Heart left ventricle (tissue), 13 donors: ENCODE measurements at regions not wholly inside any gene's neighbourhood (a gene's known extent, or its start where the extent isn't known, plus 50 kb on each side); places are given as distances from the start of the nearest gene placed in this dataset.

Experiments
- CTCF ChIP-seq, 12 donors: fragments of 200-600 bp; sonication (generic) in 4 of 12; IDR thresholded peaks; one replicate each; pipeline versions ENCODE4 v1.5.0 to v1.8.0; 2018 to 2022; ENCODE audit warnings: antibody characterized with exemption in 12 of 12, mild to moderate bottlenecking in 5 of 12
- POLR2A ChIP-seq, 2 donors: fragments of 450-650 bp; IDR thresholded peaks; one replicate each; pipeline ENCODE4 v1.6.1; 2017; ENCODE audit warnings: antibody characterized with exemption in 2 of 2, mild to moderate bottlenecking in 2 of 2, moderate library complexity in 2 of 2
- donor health status: ischemic (EF 13 %, LVEDD 7.1; RV severe dilation, severe dysfunction).
- donor health status: DM: no; HTN: yes; CAD: no.
- donor health status: DM: no; HTN: no; CAD: no.
- donor health status: ischemic (EF 25% LVEDD 6.9; RV normal size, moderate dysfunction).
- donor health status: ischemic (EF 25% LVEDD 5.7; RV mildly dilated, moderate dysfunction).
- donor health status: ischemic (EF 35%, LVEDD 5.7; RV mildly dilated, moderate dysfunction).
- donor health status: nonischemic (EF 11% LVEDD 7.7; RV severe dilation, severe dysfunction).
- donor health status: DM: yes; HTN: yes; CAD: no.
- donor health status: PGD.
- donor health status: ischemic (EF 29% LVEDD 5.4; RV normal size, mild dysfunction).
- donor health status: nonischemic (EF 23%, LVEDD 6.1; RV moderate dilation, normal function).

DNA sequence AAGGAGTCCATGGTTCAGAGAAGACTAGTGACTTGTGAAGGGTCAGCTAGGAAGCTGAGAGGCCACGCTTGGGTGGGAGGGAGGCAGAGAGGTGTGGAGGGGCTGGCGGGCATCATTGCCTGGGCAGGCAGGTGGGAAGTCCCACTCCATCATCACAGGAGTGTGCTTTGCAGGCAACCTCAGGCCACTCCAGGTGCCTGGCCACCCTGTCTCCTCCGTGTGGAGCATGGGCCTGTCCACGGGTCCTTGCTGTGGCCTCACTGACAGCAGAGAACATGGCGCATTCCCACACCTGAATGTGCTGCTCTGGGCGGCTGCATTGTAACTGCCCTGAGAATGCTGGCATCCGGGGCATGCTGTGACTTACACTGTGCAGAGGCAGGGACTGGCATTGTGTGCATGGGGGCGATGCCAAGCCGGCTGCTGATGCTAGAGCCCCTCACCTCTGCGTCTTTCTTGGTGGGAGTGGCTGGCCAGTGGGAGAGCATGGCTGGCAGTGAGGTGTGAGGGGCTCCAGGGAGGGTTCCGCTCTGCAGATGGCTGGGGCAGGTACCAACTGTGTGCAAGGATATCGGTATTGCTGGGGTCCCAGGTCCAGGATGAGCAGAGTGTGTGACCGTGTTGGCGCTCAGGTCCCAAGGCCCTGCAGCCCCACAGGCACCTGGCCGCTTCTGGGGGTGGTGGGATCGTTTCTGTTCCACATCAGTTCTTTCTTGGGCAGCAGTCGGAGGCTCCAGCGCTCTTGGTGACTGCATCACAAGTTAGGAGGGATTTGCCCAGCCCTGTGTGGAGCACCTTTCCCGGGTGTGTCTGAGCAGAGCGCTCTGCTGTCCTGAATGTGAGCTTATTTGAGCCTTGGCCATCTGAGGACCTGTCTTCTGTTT lies 94.8 kb downstream of the NPIPB11 start:
- TF ChIP-seq CTCF (IDR thresholded peaks at IDR 0.05) = no peak
- TF ChIP-seq POLR2A (IDR thresholded peaks at IDR 0.05) = no peak
